CD4-positive, alpha-beta T cell treated with Interleukin-12 subunit alpha and Interleukin-12 subunit beta, for 1 hour (primary cell): ENCODE measurements at regions not wholly inside any gene's neighbourhood (a gene's known extent, or its start where the extent isn't known, plus 50 kb on each side); places are given as distances from the start of the nearest gene placed in this dataset.
"Not testable (repeated sequence)": the region's sequence is repeated elsewhere in the genome, so short reads cannot be mapped to it uniquely, and the experiment has no call there.

Experiments
- DNase-seq: peaks from one replicate; pipeline ENCODE4 v3.0.0-alpha.2; 2020

GRCh38 chr2:236981701-236982485, 103.8 kb upstream of the COPS8 start:
- DNase-seq: no peak

GRCh38 chr2:236982693-236983455, 102.8 kb upstream of the COPS8 start:
- no peak for DNase-seq

GRCh38 chr2:236984046-236984445, 101.6 kb upstream of the COPS8 start:
- DNase-seq: no peak

- no peak for DNase-seq
These were observed 99.8 kb upstream of the COPS8 start for GRCh38 chr2:236985761-236986339.

- no peak for DNase-seq
These were observed 99.0 kb upstream of the COPS8 start for GRCh38 chr2:236986524-236987330.

- DNase-seq: no peak
These were observed 97.5 kb upstream of the COPS8 start for GRCh38 chr2:236988216-236988615.

- DNase-seq: no peak
These were observed 96.7 kb upstream of the COPS8 start for GRCh38 chr2:236988690-236989624.

GRCh38 chr2:236990552-236990951, 95.1 kb upstream of the COPS8 start:
- DNase-seq: no peak

GRCh38 chr2:236991874-236992273, 93.8 kb upstream of the COPS8 start:
- DNase-seq: no peak

GRCh38 chr2:236993286-236993685, 92.4 kb upstream of the COPS8 start:
- DNase-seq: no peak

- DNase-seq: no peak
These were observed 91.3 kb upstream of the COPS8 start for GRCh38 chr2:236994361-236994760.

GRCh38 chr2:236997069-236997715, 88.5 kb upstream of the COPS8 start:
- no peak for DNase-seq

GRCh38 chr2:236998236-236998635, 87.5 kb upstream of the COPS8 start:
- no peak for DNase-seq

- no peak for DNase-seq
These were observed 86.9 kb upstream of the COPS8 start for GRCh38 chr2:236998758-236999157.

GRCh38 chr2:237000481-237000880, 85.2 kb upstream of the COPS8 start:
- DNase-seq: no peak

GRCh38 chr2:237005341-237005740, 80.3 kb upstream of the COPS8 start:
- DNase-seq: not testable (repeated sequence)

GRCh38 chr2:237011206-237011795, 74.4 kb upstream of the COPS8 start:
- DNase-seq: no peak

- no peak for DNase-seq
These were observed 73.7 kb upstream of the COPS8 start for GRCh38 chr2:237012004-237012403.

- no peak for DNase-seq
These were observed 73.0 kb upstream of the COPS8 start for GRCh38 chr2:237012577-237013267.
